ENCODE measurements at regions not wholly inside any gene's neighbourhood (a gene's known extent, or its start where the extent isn't known, plus 50 kb on each side); places are given as distances from the start of the nearest gene placed in this dataset.
"Not testable (repeated sequence)": the region's sequence is repeated elsewhere in the genome, so short reads cannot be mapped to it uniquely, and the experiment has no call there.

DNA sequence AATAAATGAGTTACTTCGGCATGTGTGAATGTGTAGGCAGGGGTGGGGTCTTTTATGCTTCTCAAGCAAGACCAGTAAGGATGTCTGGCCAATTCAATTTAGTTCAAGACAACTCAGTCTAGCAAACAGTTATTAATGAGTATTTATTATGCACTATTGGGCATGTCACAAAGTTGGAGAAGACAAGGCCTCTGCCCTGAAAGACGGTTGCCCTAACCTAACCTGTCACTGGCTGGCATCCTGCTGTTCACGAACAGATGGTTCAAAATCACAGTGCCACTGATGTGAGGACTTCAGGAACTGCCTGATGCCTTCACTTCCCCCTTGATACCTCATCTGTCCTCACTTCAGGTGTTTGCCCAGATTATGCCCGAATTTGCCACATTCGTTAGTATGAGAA is 217.8 kb downstream of the SOX2 start:
- DNase-seq, result no peak

DNA sequence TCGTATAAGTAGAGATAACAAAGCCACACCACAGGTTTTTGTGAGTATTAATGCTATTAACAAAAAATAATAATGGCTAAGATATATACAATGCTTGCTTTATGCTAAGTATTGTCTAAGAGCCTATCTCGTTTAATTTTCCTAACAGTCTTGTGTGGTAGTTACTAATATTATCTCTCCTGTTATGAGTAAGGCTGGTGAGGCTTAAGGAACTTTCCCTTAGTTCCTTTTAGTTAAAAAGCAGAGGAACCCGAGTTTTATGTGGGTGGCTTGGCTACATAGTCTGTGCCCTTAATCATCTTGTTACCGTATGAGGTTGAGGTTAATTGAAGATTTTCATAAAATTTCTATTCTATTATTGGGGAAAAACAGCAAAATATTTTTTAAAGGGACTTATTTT is 218.4 kb downstream of the SOX2 start:
- DNase-seq, result no peak

DNA sequence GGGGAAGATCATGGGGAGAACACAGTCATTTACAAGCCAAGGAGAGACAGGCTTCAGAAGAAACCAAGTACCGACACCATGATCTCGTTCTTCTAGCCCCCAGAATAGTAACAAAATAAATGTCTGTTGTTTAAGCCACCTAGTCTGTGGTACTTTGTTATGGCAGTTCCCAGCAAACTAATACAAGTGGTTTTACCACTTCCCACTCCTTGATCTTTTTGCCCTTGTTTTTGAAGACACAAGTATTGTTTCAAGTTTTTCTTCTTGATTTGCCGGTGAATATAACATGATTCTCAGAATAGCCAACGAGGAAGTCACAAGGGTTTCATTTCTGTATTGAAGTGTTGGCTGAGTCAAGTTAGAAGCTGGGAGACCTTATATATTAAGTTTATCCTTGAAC is 220.3 kb downstream of the SOX2 start:
- no peak for DNase-seq

- DNase-seq, result no peak
Observed at GRCh38 chr3:181933052-181933618, 221.4 kb downstream of the SOX2 start.

DNA sequence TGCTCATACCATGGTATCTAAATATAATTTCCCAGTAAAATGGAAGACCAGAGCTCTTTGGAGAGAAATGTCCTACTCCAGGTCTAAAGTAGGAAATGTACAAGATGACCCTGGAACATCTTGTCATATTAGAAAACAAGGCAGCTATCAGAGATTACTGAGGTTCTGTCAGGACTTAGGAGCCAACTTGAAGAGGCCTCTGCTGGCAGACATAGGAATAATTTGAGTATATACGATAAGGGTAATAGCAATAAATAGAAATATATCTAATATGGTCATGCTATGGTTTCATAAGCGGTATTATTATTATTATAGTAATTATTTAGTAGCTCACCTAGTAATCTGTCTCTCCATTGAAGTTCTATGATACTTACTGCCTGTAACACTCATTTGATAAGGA is 224.2 kb downstream of the SOX2 start:
- DNase-seq, result no peak

DNA sequence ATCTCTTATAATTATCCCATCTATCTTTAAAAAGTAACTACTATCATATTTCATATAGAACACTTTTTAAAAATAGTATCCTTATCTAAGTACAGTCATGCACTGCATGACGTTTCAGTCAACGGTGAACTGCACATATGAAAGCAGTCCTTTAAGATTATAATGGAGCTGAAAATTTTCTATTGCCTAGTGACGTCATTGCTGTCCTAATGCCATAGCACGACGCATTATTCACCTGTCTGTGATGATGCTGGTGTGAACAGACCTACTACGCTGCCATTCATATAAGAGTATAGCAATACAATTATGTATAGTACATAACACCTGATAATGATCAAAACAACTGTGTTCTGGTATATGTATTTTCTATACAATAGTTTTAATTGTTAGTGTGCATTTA is 225.0 kb downstream of the SOX2 start:
- no peak for DNase-seq

DNA sequence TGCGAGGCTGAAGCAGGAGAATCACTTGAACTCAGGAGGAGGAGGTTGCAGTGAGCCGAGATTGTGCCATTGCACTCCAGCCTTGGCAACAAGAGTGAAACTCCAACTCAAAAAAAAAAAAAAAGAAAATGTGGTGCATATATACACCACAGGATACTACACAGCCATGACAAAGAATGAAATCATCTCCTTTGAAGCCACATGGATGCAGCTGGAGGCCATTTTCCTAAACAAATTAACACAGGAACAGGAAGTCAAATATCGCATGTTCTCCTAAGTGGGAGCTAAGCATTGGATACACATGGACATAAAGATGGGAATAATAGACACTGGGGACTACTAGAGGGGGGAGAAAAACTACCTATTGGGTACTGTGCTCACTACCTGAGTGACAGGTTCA is 226.9 kb downstream of the SOX2 start:
- not testable (repeated sequence) for DNase-seq

- no peak for DNase-seq
Observed at GRCh38 chr3:181940703-181941102, 229.0 kb downstream of the SOX2 start.

- DNase-seq, result no peak
Observed at GRCh38 chr3:181941250-181941649, 229.5 kb downstream of the SOX2 start.

DNA sequence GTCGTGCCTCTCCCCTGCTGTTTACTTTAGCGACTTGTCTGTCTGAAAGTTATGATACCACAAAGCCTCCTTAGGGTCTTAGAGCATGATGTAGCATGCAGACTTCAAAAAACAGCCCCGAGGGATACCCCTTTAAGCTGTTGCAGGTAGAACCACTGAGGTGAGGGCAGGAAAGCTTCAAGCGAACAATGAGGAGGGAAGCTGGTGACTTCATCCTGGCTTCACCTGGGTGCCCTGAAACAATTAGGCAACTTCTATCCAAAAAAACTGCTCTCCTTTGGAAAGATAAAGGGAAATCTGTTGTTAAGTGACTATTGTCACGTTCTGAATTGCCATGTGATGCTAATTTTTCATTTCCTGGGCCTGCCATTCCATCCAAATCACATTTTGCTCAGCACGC is 231.6 kb downstream of the SOX2 start:
- DNase-seq, result no peak

DNA sequence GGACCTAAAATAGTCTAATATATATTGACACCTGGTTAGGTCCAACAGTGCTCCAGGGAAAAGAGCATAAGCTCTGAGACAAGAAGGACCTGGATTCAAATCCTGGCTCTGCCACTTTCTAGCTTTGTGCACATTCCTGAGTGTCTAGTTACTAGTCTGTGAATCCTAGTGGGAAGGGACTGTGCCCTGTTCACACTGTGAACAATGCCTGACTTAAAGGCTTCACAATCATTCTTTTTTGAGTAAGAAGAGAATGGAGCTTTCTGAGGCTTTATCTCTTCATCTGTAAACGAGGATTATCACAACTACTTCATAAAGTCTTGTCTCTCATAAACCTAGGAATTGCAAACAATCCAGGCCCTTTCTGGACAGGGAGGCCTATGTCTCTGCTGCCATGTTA is 235.9 kb downstream of the SOX2 start:
- no peak for DNase-seq

DNA sequence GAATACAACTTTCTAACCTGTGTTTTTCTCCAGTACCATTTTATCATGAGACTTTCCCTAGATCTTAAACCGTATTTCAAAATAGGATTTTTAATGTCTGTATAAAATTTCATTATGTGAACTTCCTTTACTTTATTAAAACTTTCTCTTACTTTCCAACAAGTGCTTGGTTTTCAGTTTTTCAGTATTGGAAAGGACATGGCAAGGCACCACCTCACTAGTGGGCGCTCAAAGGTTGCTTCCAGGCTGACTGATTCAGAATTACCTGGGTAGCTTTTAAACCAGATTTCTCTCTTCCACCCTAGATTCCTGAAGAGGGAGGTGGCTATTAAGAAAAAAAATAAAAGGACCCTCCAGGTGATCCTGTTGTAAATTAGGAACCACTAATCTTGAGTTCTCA is 236.6 kb downstream of the SOX2 start:
- no peak for DNase-seq

GRCh38 chr3:181952221-181952620 is 240.5 kb downstream of the SOX2 start:
- no peak for DNase-seq

- DNase-seq, result no peak
Observed at GRCh38 chr3:181952929-181953328, 241.2 kb downstream of the SOX2 start.

DNA sequence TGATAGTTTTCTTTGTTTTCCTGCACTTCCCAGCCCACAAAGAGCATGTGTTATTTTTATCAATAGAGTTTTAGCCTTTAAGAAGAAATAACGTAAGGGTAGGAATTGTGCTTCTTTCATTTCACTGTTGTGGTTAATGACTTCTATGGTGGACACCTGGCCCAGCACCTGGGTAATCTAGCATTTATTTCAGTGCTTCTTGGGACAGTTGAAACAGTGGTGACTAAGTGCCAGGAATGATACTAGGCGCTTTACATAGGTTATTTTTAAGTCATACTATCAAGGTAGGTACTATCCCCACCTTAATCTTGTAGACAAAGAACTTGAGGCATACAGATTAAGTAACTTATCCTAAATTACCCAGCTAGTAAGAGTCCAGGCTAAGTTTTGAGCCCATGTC is 243.8 kb downstream of the SOX2 start:
- no peak for DNase-seq

GRCh38 chr3:181956122-181956521 is 244.4 kb downstream of the SOX2 start:
- no peak for DNase-seq

DNA sequence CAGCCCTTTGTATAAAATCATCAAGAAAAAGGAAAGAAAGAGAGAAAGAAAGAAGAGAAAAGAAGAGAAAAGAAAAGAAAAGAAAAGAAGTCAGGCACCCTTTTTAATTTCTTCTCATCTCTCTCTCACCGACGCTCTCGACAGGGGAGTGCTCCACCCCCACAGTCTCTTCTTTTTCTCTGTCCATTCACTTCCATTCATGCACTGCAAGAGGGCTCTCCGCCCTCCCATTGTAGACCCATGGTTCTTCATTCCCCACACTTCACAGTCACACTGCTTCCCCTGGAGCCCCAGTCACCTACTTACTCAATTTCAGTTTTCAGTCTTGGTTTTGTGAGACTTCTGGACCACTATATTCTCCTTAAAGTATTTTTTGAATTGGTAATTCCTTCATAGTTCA is 254.7 kb downstream of the SOX2 start:
- no peak for DNase-seq

- DNase-seq, result no peak
Observed at GRCh38 chr3:181969925-181970324, 258.2 kb downstream of the SOX2 start.

DNA sequence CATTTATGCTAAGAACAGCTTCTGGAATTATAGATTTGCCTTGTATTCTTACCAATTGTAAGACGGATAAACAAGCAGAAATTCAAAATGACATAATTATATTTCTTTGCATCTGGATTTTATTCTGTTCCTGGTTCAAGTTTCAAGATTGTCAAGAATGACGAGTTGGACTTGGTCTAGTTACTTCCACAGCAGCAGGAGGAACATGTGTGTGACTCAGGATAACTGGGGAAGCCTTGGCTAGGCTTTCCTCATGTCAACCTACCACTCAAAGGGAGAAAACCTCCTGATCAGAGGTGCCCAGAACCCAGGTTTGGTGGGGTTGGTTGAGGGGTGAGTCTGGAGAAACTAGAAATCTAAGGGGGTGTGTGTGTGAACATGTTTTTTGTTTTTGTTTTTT is 259.7 kb downstream of the SOX2 start:
- no peak for DNase-seq

- no peak for DNase-seq
Observed at GRCh38 chr3:181974198-181974597, 262.5 kb downstream of the SOX2 start.

DNA sequence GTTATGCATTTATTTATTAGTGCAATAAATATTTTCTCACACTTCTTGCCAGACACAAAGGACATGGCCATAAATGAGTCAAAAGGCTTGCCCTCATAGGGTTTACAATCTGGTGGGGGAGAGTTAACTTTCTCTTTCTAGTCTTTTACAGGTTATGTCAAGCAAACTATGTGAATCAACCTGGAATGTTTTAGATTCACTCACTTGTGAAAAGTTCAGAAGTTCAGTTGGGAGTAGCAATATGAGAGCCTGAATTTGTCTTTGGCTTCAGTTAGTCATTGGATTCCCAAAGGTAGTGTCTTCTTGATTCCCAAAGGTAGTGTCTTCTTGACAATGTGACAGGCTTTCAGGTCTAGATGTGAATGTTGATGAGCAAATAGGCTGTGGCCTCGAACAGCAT is 264.8 kb downstream of the SOX2 start:
- DNase-seq, result no peak

DNA sequence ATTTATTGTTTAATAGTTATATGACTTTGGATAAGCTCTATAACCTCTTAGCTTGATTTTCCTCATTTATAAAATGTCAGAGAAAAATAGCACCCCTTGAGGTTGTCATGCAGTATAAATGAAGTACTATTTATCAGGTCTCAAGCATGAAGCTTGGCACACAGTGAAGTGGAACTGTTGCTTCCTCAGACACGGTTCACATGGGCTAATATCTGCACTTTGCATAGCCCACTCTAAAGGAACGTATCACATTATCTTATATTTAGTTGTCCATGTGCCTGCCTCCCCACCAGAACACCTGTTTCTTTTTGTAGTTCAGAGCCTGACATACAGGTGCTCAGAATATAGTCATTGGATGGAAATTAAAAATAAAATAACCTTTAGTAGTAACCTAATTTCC is 273.7 kb downstream of the SOX2 start:
- DNase-seq, result no peak

GRCh38 chr3:181987736-181988135 is 276.0 kb downstream of the SOX2 start:
- DNase-seq, result no peak

- DNase-seq, result no peak
Observed at GRCh38 chr3:181998828-181999227, 287.1 kb downstream of the SOX2 start.

GRCh38 chr3:181999314-181999713 is 287.6 kb downstream of the SOX2 start:
- DNase-seq, result no peak

DNA sequence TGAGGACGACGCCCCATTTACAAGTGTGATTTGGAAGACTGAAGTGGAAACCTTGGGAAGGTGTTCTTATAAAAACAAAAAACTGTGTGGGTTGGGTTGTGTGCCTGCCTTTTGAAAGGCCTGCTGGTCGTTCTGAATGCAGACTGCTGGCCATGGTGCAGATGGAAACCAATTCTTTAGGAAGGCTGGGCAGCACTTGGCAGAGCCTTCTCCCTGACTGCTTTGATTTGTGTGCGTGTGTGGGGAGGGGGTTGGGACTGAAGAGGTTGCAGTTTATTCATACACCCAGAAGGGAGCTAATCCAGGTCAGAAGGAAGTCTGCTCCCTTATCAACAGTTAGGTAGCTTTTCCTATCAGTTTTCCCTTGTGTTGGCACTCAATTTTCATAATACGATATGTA is 288.7 kb downstream of the SOX2 start:
- DNase-seq, result no peak
